ENCODE measurements at regions not wholly inside any gene's neighbourhood (a gene's known extent, or its start where the extent isn't known, plus 50 kb on each side); places are given as distances from the start of the nearest gene placed in this dataset.

DNA sequence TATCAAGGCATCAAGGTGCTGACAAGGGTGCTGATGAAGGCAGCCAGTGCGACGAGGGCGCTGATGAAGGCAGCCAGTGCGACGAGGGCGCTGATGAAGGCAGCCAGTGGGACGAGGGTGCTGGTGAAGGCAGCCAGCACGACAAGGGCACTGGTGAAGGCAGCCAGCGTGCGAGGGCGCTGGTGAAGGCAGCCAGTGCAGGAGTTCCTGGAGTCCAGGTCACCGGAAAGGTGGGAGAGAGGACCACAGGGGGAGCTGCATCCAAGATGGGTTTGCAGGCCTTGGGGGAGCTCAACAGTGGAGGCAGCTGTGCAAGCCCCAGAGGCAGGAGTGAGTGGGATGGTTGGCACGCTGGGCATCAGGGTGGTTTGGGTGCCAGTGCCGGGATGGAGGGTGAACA, 176.3 kb downstream of the TBXT start:
- POLR2A ChIA-PET = no interaction called here
- no peak for DNase-seq (ENCODE audit: low spot score)

DNA sequence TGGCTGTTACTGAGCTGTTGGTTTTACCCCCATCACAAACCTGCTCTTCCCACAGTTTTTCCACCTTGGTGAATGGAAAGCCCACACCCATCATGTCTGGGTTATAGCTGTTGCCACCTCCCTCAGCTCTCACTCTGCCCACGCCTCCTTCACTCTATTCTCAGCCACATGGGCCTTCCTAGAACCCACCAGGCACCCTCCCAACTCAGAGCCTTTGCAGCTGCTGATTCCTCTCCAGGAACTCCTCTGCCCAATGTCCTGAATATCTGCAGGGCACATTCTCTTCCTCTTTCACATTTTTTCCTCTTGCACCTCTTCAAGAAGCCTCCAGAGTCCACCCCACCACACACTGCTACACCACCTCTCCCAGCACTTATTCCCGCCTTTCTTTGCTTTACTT, 177.4 kb downstream of the TBXT start:
- DNase-seq (ENCODE audit: low spot score) = no peak
- Mint-ChIP-seq H3K4me1 (peaks cover 24% of the 10 kb centered on the region), H3K27me3 (ENCODE audit: low read depth) (peaks cover 87% of the 10 kb centered on the region), H3K27ac (no peak overlapping the region), H3K9me3 (no peaks in the 10 kb centered on the region), H3K36me3 (no peaks in the 10 kb centered on the region), H3K4me3 (peak overlapping the region; percentile 14; the same call in 1 of the 2 replicates)
- no peak for ATAC-seq
- ChIA-PET CTCF (interaction anchor here (0.6 to 2.1 kb wide), 2 partner anchors 108 to 446 kb away, joined by 3 to 7 read pairs; no protein-coding TSS in a partner anchor), POLR2A (no interaction called here)
- TF ChIP-seq JAZF1 (CRISPR knock-in tag; IDR thresholded peaks at IDR 0.05) (no peak), ZNF416 (CRISPR knock-in tag; IDR thresholded peaks at IDR 0.05) (no peak), EMX1 (CRISPR knock-in tag; IDR thresholded peaks at IDR 0.05) (no peak)
- TF ChIP-seq, protein P1, sequence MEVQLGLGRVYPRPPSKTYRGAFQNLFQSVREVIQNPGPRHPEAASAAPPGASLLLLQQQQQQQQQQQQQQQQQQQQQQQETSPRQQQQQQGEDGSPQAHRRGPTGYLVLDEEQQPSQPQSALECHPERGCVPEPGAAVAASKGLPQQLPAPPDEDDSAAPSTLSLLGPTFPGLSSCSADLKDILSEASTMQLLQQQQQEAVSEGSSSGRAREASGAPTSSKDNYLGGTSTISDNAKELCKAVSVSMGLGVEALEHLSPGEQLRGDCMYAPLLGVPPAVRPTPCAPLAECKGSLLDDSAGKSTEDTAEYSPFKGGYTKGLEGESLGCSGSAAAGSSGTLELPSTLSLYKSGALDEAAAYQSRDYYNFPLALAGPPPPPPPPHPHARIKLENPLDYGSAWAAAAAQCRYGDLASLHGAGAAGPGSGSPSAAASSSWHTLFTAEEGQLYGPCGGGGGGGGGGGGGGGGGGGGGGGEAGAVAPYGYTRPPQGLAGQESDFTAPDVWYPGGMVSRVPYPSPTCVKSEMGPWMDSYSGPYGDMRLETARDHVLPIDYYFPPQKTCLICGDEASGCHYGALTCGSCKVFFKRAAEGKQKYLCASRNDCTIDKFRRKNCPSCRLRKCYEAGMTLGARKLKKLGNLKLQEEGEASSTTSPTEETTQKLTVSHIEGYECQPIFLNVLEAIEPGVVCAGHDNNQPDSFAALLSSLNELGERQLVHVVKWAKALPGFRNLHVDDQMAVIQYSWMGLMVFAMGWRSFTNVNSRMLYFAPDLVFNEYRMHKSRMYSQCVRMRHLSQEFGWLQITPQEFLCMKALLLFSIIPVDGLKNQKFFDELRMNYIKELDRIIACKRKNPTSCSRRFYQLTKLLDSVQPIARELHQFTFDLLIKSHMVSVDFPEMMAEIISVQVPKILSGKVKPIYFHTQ (CRISPR knock-in tag; IDR thresholded peaks at IDR 0.05) = no peak

More for the DNA sequence above, 176.3 kb downstream of the TBXT start:
- H3K4me1 Mint-ChIP-seq = peaks cover 23% of the 10 kb centered on the region
- CTCF ChIA-PET = no interaction called here
- no peak for TF ChIP-seq ZNF138 (CRISPR knock-in tag; conservative IDR thresholded peaks at IDR 0.05)
- no peak for TF ChIP-seq ERG (CRISPR knock-in tag; IDR thresholded peaks at IDR 0.05)
- TF ChIP-seq NR1H2 (CRISPR knock-in tag; IDR thresholded peaks at IDR 0.05) = no peak
- TF ChIP-seq, protein P2, sequence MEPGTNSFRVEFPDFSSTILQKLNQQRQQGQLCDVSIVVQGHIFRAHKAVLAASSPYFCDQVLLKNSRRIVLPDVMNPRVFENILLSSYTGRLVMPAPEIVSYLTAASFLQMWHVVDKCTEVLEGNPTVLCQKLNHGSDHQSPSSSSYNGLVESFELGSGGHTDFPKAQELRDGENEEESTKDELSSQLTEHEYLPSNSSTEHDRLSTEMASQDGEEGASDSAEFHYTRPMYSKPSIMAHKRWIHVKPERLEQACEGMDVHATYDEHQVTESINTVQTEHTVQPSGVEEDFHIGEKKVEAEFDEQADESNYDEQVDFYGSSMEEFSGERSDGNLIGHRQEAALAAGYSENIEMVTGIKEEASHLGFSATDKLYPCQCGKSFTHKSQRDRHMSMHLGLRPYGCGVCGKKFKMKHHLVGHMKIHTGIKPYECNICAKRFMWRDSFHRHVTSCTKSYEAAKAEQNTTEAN (CRISPR knock-in tag; IDR thresholded peaks at IDR 0.05) = no peak
- no peaks in the 10 kb centered on the region for H3K36me3 Mint-ChIP-seq
- no peak overlapping the region for H3K4me3 Mint-ChIP-seq
- peaks cover 81% of the 10 kb centered on the region for H3K27me3 Mint-ChIP-seq (ENCODE audit: low read depth)
- no peaks in the 10 kb centered on the region for H3K9me3 Mint-ChIP-seq
- ATAC-seq = no peak
- no peak overlapping the region for H3K27ac Mint-ChIP-seq

- DNase-seq (ENCODE audit: low spot score) = no peak
- Mint-ChIP-seq H3K4me1 (peaks cover 24% of the 10 kb centered on the region), H3K27ac (no peak overlapping the region), H3K4me3 (peak overlapping the region; percentile 68), H3K9me3 (no peaks in the 10 kb centered on the region), H3K36me3 (no peaks in the 10 kb centered on the region), H3K27me3 (ENCODE audit: low read depth) (peaks cover 93% of the 10 kb centered on the region)
- ChIA-PET POLR2A (no interaction called here), CTCF (interaction anchor here (2.1 kb wide), 1 partner anchor 109 kb away, joined by 7 read pairs; no protein-coding TSS in a partner anchor)
- peak; percentile 27 for ATAC-seq
- no peak for TF ChIP-seq GRHL2 (CRISPR knock-in tag; IDR thresholded peaks at IDR 0.05; ENCODE audit: insufficient replicate concordance, severe bottlenecking)
- TF ChIP-seq ETV6 (CRISPR knock-in tag; IDR thresholded peaks at IDR 0.05) = no peak
These were observed 178.7 kb downstream of the TBXT start for GRCh38 chr6:165988757-165989456.

GRCh38 chr6:165988302-165988756, 179.3 kb downstream of the TBXT start:
- H3K4me1 Mint-ChIP-seq = peaks cover 24% of the 10 kb centered on the region
- no peaks in the 10 kb centered on the region for H3K9me3 Mint-ChIP-seq
- POLR2A ChIA-PET = no interaction called here
- no peak for TF ChIP-seq AFF4 (CRISPR knock-in tag; IDR thresholded peaks at IDR 0.05; ENCODE audit: borderline replicate concordance)
- CTCF ChIA-PET = interaction anchor here (2.1 to 2.9 kb wide), 2 partner anchors 109 to 110 kb away, joined by 7 to 11 read pairs; no protein-coding TSS in a partner anchor
- H3K27me3 Mint-ChIP-seq (ENCODE audit: low read depth) = peaks cover 98% of the 10 kb centered on the region
- no peak overlapping the region for H3K27ac Mint-ChIP-seq
- H3K4me3 Mint-ChIP-seq = peak overlapping the region; percentile 68
- peak; percentile 41 for ATAC-seq
- DNase-seq (ENCODE audit: low spot score) = peak; percentile 56
- H3K36me3 Mint-ChIP-seq = no peaks in the 10 kb centered on the region
